ENCODE measurements at regions not wholly inside any gene's neighbourhood (a gene's known extent, or its start where the extent isn't known, plus 50 kb on each side); places are given as distances from the start of the nearest gene placed in this dataset.

- H3K4me1 Mint-ChIP-seq (ENCODE audit: unreplicated experiment): peaks cover 31% of the 10 kb centered on the region
- TF ChIP-seq CTCF (IDR thresholded peaks at IDR 0.05; ENCODE audit: unreplicated experiment): no peak
- no peak for DNase-seq (ENCODE audit: low spot score)
- no peaks in the 10 kb centered on the region for H3K9me3 Mint-ChIP-seq (ENCODE audit: unreplicated experiment)
- H3K27me3 Mint-ChIP-seq (ENCODE audit: unreplicated experiment): peaks cover 3% of the 10 kb centered on the region
- no peaks in the 10 kb centered on the region for H3K36me3 Mint-ChIP-seq (ENCODE audit: low read depth, unreplicated experiment)
- H3K4me3 Mint-ChIP-seq (ENCODE audit: unreplicated experiment): no peak overlapping the region
- no peak overlapping the region for H3K27ac Mint-ChIP-seq (ENCODE audit: unreplicated experiment)
These were observed 63.8 kb upstream of the CAPRIN2 start for GRCh38 chr12:30818562-30818961.

GRCh38 chr12:30816742-30817465, 62.2 kb upstream of the CAPRIN2 start:
- TF ChIP-seq CTCF (IDR thresholded peaks at IDR 0.05; ENCODE audit: unreplicated experiment): no peak
- no peak for DNase-seq (ENCODE audit: low spot score)
- Mint-ChIP-seq H3K4me1 (ENCODE audit: unreplicated experiment) (peaks cover 27% of the 10 kb centered on the region), H3K36me3 (ENCODE audit: low read depth, unreplicated experiment) (no peaks in the 10 kb centered on the region), H3K27me3 (ENCODE audit: unreplicated experiment) (peaks cover 3% of the 10 kb centered on the region), H3K4me3 (ENCODE audit: unreplicated experiment) (peak overlapping the region; percentile 27), H3K9me3 (ENCODE audit: unreplicated experiment) (no peaks in the 10 kb centered on the region), H3K27ac (ENCODE audit: unreplicated experiment) (no peak overlapping the region)

GRCh38 chr12:30814295-30814655, 59.5 kb upstream of the CAPRIN2 start:
- DNase-seq (ENCODE audit: low spot score): no peak
- H3K27me3 Mint-ChIP-seq (ENCODE audit: unreplicated experiment): peaks cover 1% of the 10 kb centered on the region
- no peaks in the 10 kb centered on the region for H3K36me3 Mint-ChIP-seq (ENCODE audit: low read depth, unreplicated experiment)
- TF ChIP-seq CTCF (IDR thresholded peaks at IDR 0.05; ENCODE audit: unreplicated experiment): no peak
- H3K4me1 Mint-ChIP-seq (ENCODE audit: unreplicated experiment): peaks cover 6% of the 10 kb centered on the region
- H3K27ac Mint-ChIP-seq (ENCODE audit: unreplicated experiment): no peak overlapping the region
- H3K4me3 Mint-ChIP-seq (ENCODE audit: unreplicated experiment): no peak overlapping the region
- no peaks in the 10 kb centered on the region for H3K9me3 Mint-ChIP-seq (ENCODE audit: unreplicated experiment)

GRCh38 chr12:30813525-30814294, 59.0 kb upstream of the CAPRIN2 start:
- no peak for DNase-seq (ENCODE audit: low spot score)
- TF ChIP-seq CTCF (IDR thresholded peaks at IDR 0.05; ENCODE audit: unreplicated experiment): no peak
- peaks cover 1% of the 10 kb centered on the region for H3K27me3 Mint-ChIP-seq (ENCODE audit: unreplicated experiment)
- no peaks in the 10 kb centered on the region for H3K36me3 Mint-ChIP-seq (ENCODE audit: low read depth, unreplicated experiment)
- no peak overlapping the region for H3K4me3 Mint-ChIP-seq (ENCODE audit: unreplicated experiment)
- H3K27ac Mint-ChIP-seq (ENCODE audit: unreplicated experiment): no peak overlapping the region
- H3K4me1 Mint-ChIP-seq (ENCODE audit: unreplicated experiment): peaks cover 5% of the 10 kb centered on the region
- no peaks in the 10 kb centered on the region for H3K9me3 Mint-ChIP-seq (ENCODE audit: unreplicated experiment)

GRCh38 chr12:30811966-30812365, 57.2 kb upstream of the CAPRIN2 start:
- TF ChIP-seq CTCF (IDR thresholded peaks at IDR 0.05; ENCODE audit: unreplicated experiment): no peak
- DNase-seq (ENCODE audit: low spot score): no peak
- Mint-ChIP-seq H3K9me3 (ENCODE audit: unreplicated experiment) (no peaks in the 10 kb centered on the region), H3K4me1 (ENCODE audit: unreplicated experiment) (peaks cover 6% of the 10 kb centered on the region), H3K36me3 (ENCODE audit: low read depth, unreplicated experiment) (no peaks in the 10 kb centered on the region), H3K4me3 (ENCODE audit: unreplicated experiment) (no peak overlapping the region), H3K27ac (ENCODE audit: unreplicated experiment) (no peak overlapping the region), H3K27me3 (ENCODE audit: unreplicated experiment) (no peaks in the 10 kb centered on the region)
